ENCODE measurements at regions not wholly inside any gene's neighbourhood (a gene's known extent, or its start where the extent isn't known, plus 50 kb on each side); places are given as distances from the start of the nearest gene placed in this dataset.

- no peak overlapping the region for H2AFZ ChIP-seq
- H4K20me1 ChIP-seq (replicated peaks; ENCODE audit: insufficient read depth): no peaks in the 10 kb centered on the region
- H3K79me2 ChIP-seq (replicated peaks; ENCODE audit: insufficient read depth): no peaks in the 10 kb centered on the region; the same call in 1 of the 2 replicates
- ATAC-seq (no peak), DNase-seq (ENCODE audit: low spot score) (no peak)
- Mint-ChIP-seq H3K36me3 (ENCODE audit: low read depth) (no peaks in the 10 kb centered on the region), H3K27ac (no peak overlapping the region), H3K4me3 (no peak overlapping the region), H3K9me3 (no peaks in the 10 kb centered on the region; the same call in 2 of the 3 replicates), H3K27me3 (ENCODE audit: insufficient read depth, low read depth, poor library complexity) (peaks cover 21% of the 10 kb centered on the region), H3K4me1 (peaks cover 4% of the 10 kb centered on the region; the same call in 1 of the 3 replicates)
- peaks cover 56% of the 10 kb centered on the region for H3K27me3 ChIP-seq (ENCODE audit: insufficient read depth)
- peaks cover 21% of the 10 kb centered on the region for H3K4me1 ChIP-seq (ENCODE audit: insufficient read depth)
- TF ChIP-seq JUNB (IDR thresholded peaks at IDR 0.05; ENCODE audit: unreplicated experiment) (no peak), STAT1 (IDR thresholded peaks at IDR 0.05; ENCODE audit: unreplicated experiment) (no peak)
- H3K36me3 ChIP-seq (ENCODE audit: insufficient read depth): no peaks in the 10 kb centered on the region; the same call in 1 of the 2 replicates
- H3K4me3 ChIP-seq: no peak overlapping the region
- no peak overlapping the region for H3K4me2 ChIP-seq
- H3F3A ChIP-seq (replicated peaks; ENCODE audit: low read depth): peaks cover 8% of the 10 kb centered on the region
- no peaks in the 10 kb centered on the region for H3K9me2 ChIP-seq (ENCODE audit: insufficient read depth)
- no peak overlapping the region for H3K27ac ChIP-seq (ENCODE audit: low read depth)
These were observed 86.5 kb upstream of the PPARA start for GRCh38 chr22:46063846-46064227.

GRCh38 chr22:46064228-46064965, 85.9 kb upstream of the PPARA start:
- Mint-ChIP-seq H3K27me3 (ENCODE audit: insufficient read depth, low read depth, poor library complexity) (peaks cover 26% of the 10 kb centered on the region), H3K4me1 (peaks cover 10% of the 10 kb centered on the region), H3K36me3 (ENCODE audit: low read depth) (no peaks in the 10 kb centered on the region), H3K9me3 (no peaks in the 10 kb centered on the region; the same call in 2 of the 3 replicates), H3K27ac (no peak overlapping the region), H3K4me3 (no peak overlapping the region)
- Histone ChIP-seq H2AFZ (no peak overlapping the region), H4K20me1 (replicated peaks; ENCODE audit: insufficient read depth) (no peaks in the 10 kb centered on the region), H3K36me3 (ENCODE audit: insufficient read depth) (no peaks in the 10 kb centered on the region; the same call in 1 of the 2 replicates), H3K27me3 (ENCODE audit: insufficient read depth) (peaks cover 61% of the 10 kb centered on the region), H3K4me3 (no peak overlapping the region), H3K9me2 (ENCODE audit: insufficient read depth) (no peaks in the 10 kb centered on the region), H3K4me1 (ENCODE audit: insufficient read depth) (peaks cover 27% of the 10 kb centered on the region), H3K79me2 (replicated peaks; ENCODE audit: insufficient read depth) (no peaks in the 10 kb centered on the region; the same call in 1 of the 2 replicates), H3K4me2 (no peak overlapping the region), H3F3A (replicated peaks; ENCODE audit: low read depth) (peaks cover 8% of the 10 kb centered on the region), H3K27ac (ENCODE audit: low read depth) (no peak overlapping the region)
- no peak for ATAC-seq
- TF ChIP-seq EZH2phosphoT487 (IDR thresholded peaks at IDR 0.05; ENCODE audit: unreplicated experiment): no peak
- DNase-seq (ENCODE audit: low spot score): no peak

- Histone ChIP-seq H3K4me1 (ENCODE audit: insufficient read depth) (peaks cover 32% of the 10 kb centered on the region), H3K27ac (ENCODE audit: low read depth) (no peak overlapping the region), H3K79me2 (replicated peaks; ENCODE audit: insufficient read depth) (no peaks in the 10 kb centered on the region; the same call in 1 of the 2 replicates), H3K27me3 (ENCODE audit: insufficient read depth) (peaks cover 61% of the 10 kb centered on the region), H3K9me2 (ENCODE audit: insufficient read depth) (no peaks in the 10 kb centered on the region), H3F3A (replicated peaks; ENCODE audit: low read depth) (peaks cover 14% of the 10 kb centered on the region), H3K4me2 (no peak overlapping the region), H3K36me3 (ENCODE audit: insufficient read depth) (no peaks in the 10 kb centered on the region; the same call in 1 of the 2 replicates), H3K4me3 (no peak overlapping the region), H4K20me1 (replicated peaks; ENCODE audit: insufficient read depth) (no peaks in the 10 kb centered on the region), H2AFZ (no peak overlapping the region)
- H3K4me1 Mint-ChIP-seq: peaks cover 15% of the 10 kb centered on the region
- no peaks in the 10 kb centered on the region for H3K36me3 Mint-ChIP-seq (ENCODE audit: low read depth)
- H3K9me3 Mint-ChIP-seq: no peaks in the 10 kb centered on the region; the same call in 2 of the 3 replicates
- no peak overlapping the region for H3K4me3 Mint-ChIP-seq
- H3K27ac Mint-ChIP-seq: no peak overlapping the region
- H3K27me3 Mint-ChIP-seq (ENCODE audit: insufficient read depth, low read depth, poor library complexity): peaks cover 33% of the 10 kb centered on the region
- DNase-seq (ENCODE audit: low spot score): no peak
- no peak for ATAC-seq
- no peak for TF ChIP-seq EZH2 (IDR thresholded peaks at IDR 0.05; ENCODE audit: low read depth, unreplicated experiment)
- no peak for TF ChIP-seq EZH2phosphoT487 (IDR thresholded peaks at IDR 0.05; ENCODE audit: unreplicated experiment)
- TF ChIP-seq ETS1 (IDR thresholded peaks at IDR 0.05): no peak
- TF ChIP-seq REST (IDR thresholded peaks at IDR 0.05; ENCODE audit: unreplicated experiment): no peak
- TF ChIP-seq ZNF114 (CRISPR knock-in tag; IDR thresholded peaks at IDR 0.05): no peak
- TF ChIP-seq JUNB (IDR thresholded peaks at IDR 0.05; ENCODE audit: unreplicated experiment): no peak
- no peak for TF ChIP-seq ZNF331 (CRISPR knock-in tag; IDR thresholded peaks at IDR 0.05; ENCODE audit: low read depth)
- no peak for TF ChIP-seq POLR2AphosphoS5 (IDR thresholded peaks at IDR 0.05; ENCODE audit: low read depth)
- no peak for TF ChIP-seq CTCF (conservative IDR thresholded peaks at IDR 0.05; ENCODE audit: low read depth in 2 of 2)
- TF ChIP-seq CREB1 (CRISPR knock-in tag; IDR thresholded peaks at IDR 0.05; ENCODE audit: low read depth): no peak
These were observed 85.2 kb upstream of the PPARA start for GRCh38 chr22:46064966-46065666.

Data from GM23338 (cell line).